ENCODE measurements at regions not wholly inside any gene's neighbourhood (a gene's known extent, or its start where the extent isn't known, plus 50 kb on each side); places are given as distances from the start of the nearest gene placed in this dataset.

- Histone ChIP-seq H3K4me1 (ENCODE audit: insufficient read depth) (peaks cover 21% of the 10 kb centered on the region), H3K79me2 (replicated peaks; ENCODE audit: insufficient read depth) (no peaks in the 10 kb centered on the region), H3K4me3 (no peak overlapping the region), H3F3A (replicated peaks; ENCODE audit: low read depth) (no peaks in the 10 kb centered on the region), H3K27me3 (ENCODE audit: insufficient read depth) (no peaks in the 10 kb centered on the region), H2AFZ (no peak overlapping the region), H3K36me3 (ENCODE audit: insufficient read depth) (no peaks in the 10 kb centered on the region), H4K20me1 (replicated peaks; ENCODE audit: insufficient read depth) (no peaks in the 10 kb centered on the region), H3K4me2 (no peak overlapping the region), H3K27ac (ENCODE audit: low read depth) (no peak overlapping the region), H3K9me2 (ENCODE audit: insufficient read depth) (no peaks in the 10 kb centered on the region)
- TF ChIP-seq EZH2phosphoT487 (IDR thresholded peaks at IDR 0.05; ENCODE audit: unreplicated experiment), result no peak
- Mint-ChIP-seq H3K27ac (no peak overlapping the region), H3K9me3 (no peaks in the 10 kb centered on the region), H3K27me3 (ENCODE audit: insufficient read depth, low read depth, poor library complexity) (peaks cover 2% of the 10 kb centered on the region), H3K36me3 (ENCODE audit: low read depth) (no peaks in the 10 kb centered on the region), H3K4me1 (peaks cover 13% of the 10 kb centered on the region; the same call in 2 of the 3 replicates), H3K4me3 (no peak overlapping the region)
- no peak for ATAC-seq
- DNase-seq (ENCODE audit: low spot score), result no peak
These were observed 293.6 kb upstream of the FLRT2 start for GRCh38 chr14:85236296-85236695.

- Histone ChIP-seq H3K4me1 (ENCODE audit: insufficient read depth) (peaks cover 26% of the 10 kb centered on the region), H3K4me2 (no peak overlapping the region), H4K20me1 (replicated peaks; ENCODE audit: insufficient read depth) (no peaks in the 10 kb centered on the region), H3F3A (replicated peaks; ENCODE audit: low read depth) (no peaks in the 10 kb centered on the region), H3K79me2 (replicated peaks; ENCODE audit: insufficient read depth) (no peaks in the 10 kb centered on the region), H3K9me2 (ENCODE audit: insufficient read depth) (no peaks in the 10 kb centered on the region), H3K36me3 (ENCODE audit: insufficient read depth) (no peaks in the 10 kb centered on the region), H3K27me3 (ENCODE audit: insufficient read depth) (no peaks in the 10 kb centered on the region), H2AFZ (no peak overlapping the region), H3K4me3 (no peak overlapping the region), H3K27ac (ENCODE audit: low read depth) (no peak overlapping the region)
- ATAC-seq (no peak), DNase-seq (ENCODE audit: low spot score) (no peak)
- Mint-ChIP-seq H3K4me3 (no peak overlapping the region), H3K9me3 (no peaks in the 10 kb centered on the region), H3K4me1 (peaks cover 18% of the 10 kb centered on the region; the same call in 2 of the 3 replicates), H3K27ac (no peak overlapping the region), H3K36me3 (ENCODE audit: low read depth) (no peaks in the 10 kb centered on the region), H3K27me3 (ENCODE audit: insufficient read depth, low read depth, poor library complexity) (no peaks in the 10 kb centered on the region)
- TF ChIP-seq CREB1 (CRISPR knock-in tag; IDR thresholded peaks at IDR 0.05; ENCODE audit: low read depth) (no peak), POLR2AphosphoS5 (IDR thresholded peaks at IDR 0.05; ENCODE audit: low read depth) (no peak), ZNF462 (CRISPR knock-in tag; IDR thresholded peaks at IDR 0.05) (no peak), JUNB (IDR thresholded peaks at IDR 0.05; ENCODE audit: unreplicated experiment) (no peak), CTCF (conservative IDR thresholded peaks at IDR 0.05; ENCODE audit: low read depth in 2 of 2) (no peak), REST (IDR thresholded peaks at IDR 0.05; ENCODE audit: unreplicated experiment) (no peak), NANOG (IDR thresholded peaks at IDR 0.05; ENCODE audit: borderline replicate concordance) (no peak), ETS1 (IDR thresholded peaks at IDR 0.05) (no peak), ZNF331 (CRISPR knock-in tag; IDR thresholded peaks at IDR 0.05; ENCODE audit: low read depth) (no peak)
These were observed 290.2 kb upstream of the FLRT2 start for GRCh38 chr14:85239791-85240190.

Data from GM23338 (cell line).